Activated naive CD4-positive, alpha-beta T cell treated with anti-CD3 and anti-CD28 coated beads, Interleukin-2, amount 50 U/mL, for 24 hours (primary cell): ENCODE measurements at regions not wholly inside any gene's neighbourhood (a gene's known extent, or its start where the extent isn't known, plus 50 kb on each side); places are given as distances from the start of the nearest gene placed in this dataset.
"Not testable (repeated sequence)": the region's sequence is repeated elsewhere in the genome, so short reads cannot be mapped to it uniquely, and the experiment has no call there.

Source experiments
- H3K27ac Mint-ChIP-seq: one replicate; pipeline ENCODE4 v1.8.0; 2021; ENCODE audit warnings: mild to moderate bottlenecking, mixed read lengths
- H3K27me3 Mint-ChIP-seq: one replicate; pipeline ENCODE4 v1.8.0; 2021; ENCODE audit warnings: mixed read lengths
- H3K36me3 Mint-ChIP-seq: one replicate; pipeline ENCODE4 v1.8.0; 2021; ENCODE audit warnings: mixed read lengths
- H3K4me1 Mint-ChIP-seq: one replicate; pipeline ENCODE4 v1.8.0; 2021; ENCODE audit warnings: mixed read lengths
- H3K4me3 Mint-ChIP-seq: one replicate; pipeline ENCODE4 v1.8.0; 2021; ENCODE audit warnings: mild to moderate bottlenecking, mixed read lengths
- H3K9me3 Mint-ChIP-seq: one replicate; pipeline ENCODE4 v1.8.0; 2021; ENCODE audit warnings: mixed read lengths

- H3K4me3 Mint-ChIP-seq, result no peak overlapping the region
These were observed 547.5 kb upstream of the ADGRB3 start for GRCh38 chr6:68087399-68088133.

GRCh38 chr6:68086199-68086598 is 548.9 kb upstream of the ADGRB3 start:
- Mint-ChIP-seq H3K36me3 (no peaks in the 10 kb centered on the region), H3K9me3 (peaks cover 11% of the 10 kb centered on the region), H3K4me1 (no peaks in the 10 kb centered on the region), H3K27ac (no peak overlapping the region), H3K4me3 (no peak overlapping the region), H3K27me3 (no peaks in the 10 kb centered on the region)

More at GRCh38 chr6:68087399-68088133, 547.5 kb upstream of the ADGRB3 start:
- Mint-ChIP-seq H3K4me1 (no peaks in the 10 kb centered on the region), H3K36me3 (no peaks in the 10 kb centered on the region), H3K9me3 (peaks cover 8% of the 10 kb centered on the region), H3K27ac (peak overlapping the region; percentile 41), H3K27me3 (no peaks in the 10 kb centered on the region)

DNA sequence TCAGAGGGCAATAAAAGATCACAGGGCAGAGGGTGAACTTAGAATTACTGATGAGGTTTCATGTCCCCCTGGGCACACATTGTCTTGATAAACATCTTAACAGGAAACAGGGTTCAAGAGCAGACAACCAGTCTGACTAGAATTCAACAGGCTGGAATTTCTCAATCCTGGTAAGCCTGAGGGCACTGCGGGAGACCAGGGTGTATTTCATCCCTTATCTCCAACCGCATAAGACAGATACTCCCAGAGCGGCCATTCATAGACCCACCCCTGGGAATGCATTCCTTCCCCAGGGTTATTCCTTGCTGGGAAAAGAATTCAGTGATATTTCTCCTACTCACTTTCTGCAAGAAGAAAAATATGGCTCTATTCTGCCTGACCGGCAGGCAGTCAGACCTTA is 549.5 kb upstream of the ADGRB3 start:
- not testable (repeated sequence) for H3K27ac Mint-ChIP-seq, H3K4me1 Mint-ChIP-seq, H3K4me3 Mint-ChIP-seq, H3K27me3 Mint-ChIP-seq, H3K36me3 Mint-ChIP-seq
- peaks cover 11% of the 10 kb centered on the region for H3K9me3 Mint-ChIP-seq

- no peaks in the 10 kb centered on the region for H3K4me1 Mint-ChIP-seq
- no peak overlapping the region for H3K27ac Mint-ChIP-seq
These were observed 553.0 kb upstream of the ADGRB3 start for GRCh38 chr6:68082086-68082485.

GRCh38 chr6:68080074-68080473 is 555.0 kb upstream of the ADGRB3 start:
- Mint-ChIP-seq H3K27ac (no peak overlapping the region), H3K4me1 (no peaks in the 10 kb centered on the region), H3K4me3 (no peak overlapping the region), H3K36me3 (no peaks in the 10 kb centered on the region), H3K27me3 (no peaks in the 10 kb centered on the region), H3K9me3 (peaks cover 19% of the 10 kb centered on the region)

More at GRCh38 chr6:68082086-68082485, 553.0 kb upstream of the ADGRB3 start:
- Mint-ChIP-seq H3K27me3 (no peaks in the 10 kb centered on the region), H3K9me3 (peaks cover 19% of the 10 kb centered on the region), H3K4me3 (no peak overlapping the region), H3K36me3 (no peaks in the 10 kb centered on the region)

- H3K27me3 Mint-ChIP-seq, result no peaks in the 10 kb centered on the region
- H3K4me1 Mint-ChIP-seq, result no peaks in the 10 kb centered on the region
- H3K36me3 Mint-ChIP-seq, result no peaks in the 10 kb centered on the region
- no peak overlapping the region for H3K27ac Mint-ChIP-seq
- H3K4me3 Mint-ChIP-seq, result no peak overlapping the region
- peaks cover 14% of the 10 kb centered on the region for H3K9me3 Mint-ChIP-seq
These were observed 557.4 kb upstream of the ADGRB3 start for GRCh38 chr6:68077661-68078060.

GRCh38 chr6:68071740-68072139 is 563.3 kb upstream of the ADGRB3 start:
- no peaks in the 10 kb centered on the region for H3K36me3 Mint-ChIP-seq
- no peaks in the 10 kb centered on the region for H3K27me3 Mint-ChIP-seq
- H3K4me1 Mint-ChIP-seq, result no peaks in the 10 kb centered on the region
- H3K4me3 Mint-ChIP-seq, result no peak overlapping the region
- peaks cover 8% of the 10 kb centered on the region for H3K9me3 Mint-ChIP-seq
- no peak overlapping the region for H3K27ac Mint-ChIP-seq

- Mint-ChIP-seq H3K4me3 (no peak overlapping the region), H3K27me3 (no peaks in the 10 kb centered on the region), H3K9me3 (peaks cover 8% of the 10 kb centered on the region), H3K36me3 (no peaks in the 10 kb centered on the region), H3K4me1 (no peaks in the 10 kb centered on the region), H3K27ac (no peak overlapping the region)
These were observed 565.0 kb upstream of the ADGRB3 start for GRCh38 chr6:68069921-68070710.

DNA sequence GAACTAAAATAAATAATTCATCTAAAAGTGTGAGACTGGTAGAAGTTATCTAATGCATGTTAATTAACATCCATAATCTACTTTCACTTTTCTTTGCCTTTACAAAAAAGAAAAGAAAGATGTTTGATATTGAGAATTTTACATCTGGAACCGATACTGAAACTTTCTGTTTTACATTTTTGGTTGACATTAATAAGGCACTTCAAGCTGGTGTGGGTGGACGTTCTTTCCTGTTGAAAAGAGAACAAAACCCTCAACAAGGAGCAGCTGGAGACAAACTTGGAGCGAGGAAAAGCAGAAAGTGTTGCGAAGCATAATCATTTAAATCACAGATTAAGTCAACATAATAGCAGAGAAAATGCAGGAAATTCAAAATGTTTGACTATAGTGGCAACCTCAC is 575.2 kb upstream of the ADGRB3 start:
- Mint-ChIP-seq H3K27ac (no peak overlapping the region), H3K9me3 (no peaks in the 10 kb centered on the region), H3K27me3 (no peaks in the 10 kb centered on the region), H3K4me1 (no peaks in the 10 kb centered on the region), H3K4me3 (no peak overlapping the region), H3K36me3 (no peaks in the 10 kb centered on the region)

- Mint-ChIP-seq H3K4me1 (no peaks in the 10 kb centered on the region), H3K36me3 (no peaks in the 10 kb centered on the region), H3K27ac (no peak overlapping the region), H3K27me3 (no peaks in the 10 kb centered on the region), H3K4me3 (no peak overlapping the region), H3K9me3 (no peaks in the 10 kb centered on the region)
These were observed 575.8 kb upstream of the ADGRB3 start for GRCh38 chr6:68059261-68059660.

DNA sequence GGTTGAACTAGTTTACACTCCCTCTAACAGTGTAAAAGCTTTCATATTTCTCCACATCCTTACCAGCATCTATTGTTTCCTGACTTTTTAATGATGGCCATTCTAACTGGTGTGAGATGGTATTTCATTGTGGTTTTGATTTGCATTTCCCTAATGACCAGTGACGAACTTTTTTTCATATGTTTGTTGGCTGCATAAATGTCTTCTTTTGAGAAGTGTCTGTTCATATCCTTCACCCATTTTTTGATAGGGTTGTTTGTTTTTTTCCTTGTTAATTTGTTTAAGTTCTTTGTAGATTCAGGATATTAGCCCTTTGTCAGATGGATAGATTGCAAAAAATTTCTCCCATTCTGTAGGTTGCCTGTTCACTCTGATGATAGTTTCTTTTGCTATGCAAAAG is 578.5 kb upstream of the ADGRB3 start:
- H3K36me3 Mint-ChIP-seq, H3K9me3 Mint-ChIP-seq, H3K27me3 Mint-ChIP-seq: not testable (repeated sequence)

DNA sequence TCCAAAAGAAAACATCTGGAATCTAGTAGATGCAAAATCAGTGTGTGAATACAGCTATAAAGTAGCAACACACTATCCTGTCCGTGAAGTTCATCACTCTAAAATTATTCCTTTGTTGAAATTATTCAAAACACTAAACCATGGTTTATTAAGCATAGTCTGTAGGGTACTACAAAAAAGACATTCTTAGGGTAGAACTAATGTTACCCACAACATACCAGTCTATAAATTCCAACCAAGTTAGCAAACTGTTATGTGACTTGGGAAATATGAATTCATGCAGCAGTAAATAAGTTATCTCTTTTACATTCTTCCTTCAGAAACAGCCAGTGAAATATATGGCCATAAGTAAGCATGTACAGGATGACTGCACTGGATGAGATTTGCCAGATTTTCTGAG is 580.3 kb upstream of the ADGRB3 start:
- H3K4me3 Mint-ChIP-seq, result no peak overlapping the region
- H3K36me3 Mint-ChIP-seq, result no peaks in the 10 kb centered on the region
- no peak overlapping the region for H3K27ac Mint-ChIP-seq
- H3K9me3 Mint-ChIP-seq, result no peaks in the 10 kb centered on the region
- no peaks in the 10 kb centered on the region for H3K4me1 Mint-ChIP-seq
- H3K27me3 Mint-ChIP-seq, result no peaks in the 10 kb centered on the region

More for the DNA sequence above, 578.5 kb upstream of the ADGRB3 start:
- not testable (repeated sequence) for H3K4me1 Mint-ChIP-seq, H3K4me3 Mint-ChIP-seq, H3K27ac Mint-ChIP-seq

DNA sequence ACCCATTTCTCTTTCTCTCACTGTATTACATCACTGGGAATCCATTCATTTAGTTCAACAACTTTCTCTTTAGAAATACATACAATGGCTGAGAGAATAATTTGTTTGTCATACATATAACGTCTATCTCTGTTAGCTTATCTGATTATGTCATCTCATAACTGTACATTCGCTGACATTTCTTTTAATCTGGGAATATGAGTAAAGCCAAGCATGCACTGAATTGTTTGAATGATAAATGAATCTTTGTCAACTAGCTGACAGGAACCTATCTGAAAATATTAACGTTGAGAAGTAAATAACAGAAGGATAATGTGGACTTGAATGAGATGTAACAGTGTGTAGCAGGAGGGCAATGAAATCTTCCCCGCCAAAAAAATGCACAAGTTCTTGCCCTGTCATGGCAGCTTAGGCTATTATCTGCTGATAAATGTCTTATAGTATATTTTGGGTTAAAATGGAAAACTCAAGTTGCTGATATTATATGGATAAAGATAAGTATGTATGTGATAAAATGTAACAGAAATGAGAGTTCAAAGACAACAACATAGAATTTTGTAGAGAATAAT is 581.2 kb upstream of the ADGRB3 start:
- H3K27ac Mint-ChIP-seq, result no peak overlapping the region
- H3K36me3 Mint-ChIP-seq, result no peaks in the 10 kb centered on the region
- no peaks in the 10 kb centered on the region for H3K9me3 Mint-ChIP-seq
- no peaks in the 10 kb centered on the region for H3K27me3 Mint-ChIP-seq
- no peak overlapping the region for H3K4me3 Mint-ChIP-seq
- no peaks in the 10 kb centered on the region for H3K4me1 Mint-ChIP-seq

- no peaks in the 10 kb centered on the region for H3K9me3 Mint-ChIP-seq
- no peak overlapping the region for H3K4me3 Mint-ChIP-seq
- H3K36me3 Mint-ChIP-seq, result no peaks in the 10 kb centered on the region
- H3K27me3 Mint-ChIP-seq, result no peaks in the 10 kb centered on the region
- no peak overlapping the region for H3K27ac Mint-ChIP-seq
- H3K4me1 Mint-ChIP-seq, result no peaks in the 10 kb centered on the region
These were observed 582.8 kb upstream of the ADGRB3 start for GRCh38 chr6:68052234-68052633.

GRCh38 chr6:68049562-68049961 is 585.5 kb upstream of the ADGRB3 start:
- Mint-ChIP-seq H3K27ac (no peak overlapping the region), H3K9me3 (no peaks in the 10 kb centered on the region), H3K27me3 (no peaks in the 10 kb centered on the region), H3K4me1 (no peaks in the 10 kb centered on the region), H3K36me3 (no peaks in the 10 kb centered on the region), H3K4me3 (no peak overlapping the region)

DNA sequence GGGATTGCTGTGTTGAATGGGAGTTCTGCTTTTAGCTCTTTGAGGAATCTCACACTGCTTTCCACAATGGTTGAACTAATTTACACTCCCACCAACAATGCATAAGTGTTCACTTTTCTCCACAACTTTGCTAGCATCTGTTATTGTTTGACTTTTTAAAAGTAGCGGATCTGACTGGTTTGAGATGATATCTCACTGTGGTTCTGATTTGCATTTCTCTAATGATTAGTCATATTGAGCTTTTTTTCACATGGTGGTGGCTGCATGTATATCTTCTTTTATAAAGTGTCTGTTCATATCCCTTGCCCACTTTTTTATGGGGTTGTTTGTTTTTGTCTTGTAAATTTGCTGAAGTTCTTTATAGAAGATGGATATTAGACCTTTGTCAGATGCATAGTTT is 588.3 kb upstream of the ADGRB3 start:
- no peak overlapping the region for H3K27ac Mint-ChIP-seq
- no peaks in the 10 kb centered on the region for H3K4me1 Mint-ChIP-seq
- H3K27me3 Mint-ChIP-seq, result no peaks in the 10 kb centered on the region
- H3K9me3 Mint-ChIP-seq, result no peaks in the 10 kb centered on the region
- H3K4me3 Mint-ChIP-seq, result no peak overlapping the region
- no peaks in the 10 kb centered on the region for H3K36me3 Mint-ChIP-seq
